IPS-18a (cell line): ENCODE measurements at regions not wholly inside any gene's neighbourhood (a gene's known extent, or its start where the extent isn't known, plus 50 kb on each side); places are given as distances from the start of the nearest gene placed in this dataset.

Source experiments
- H3K27ac ChIP-seq: one replicate; pipeline ENCODE4 v1.5.1; 2013; ENCODE audit warnings: low read length
- H3K27me3 ChIP-seq: one replicate; pipeline ENCODE4 v1.6.1; 2013; ENCODE audit warnings: mild to moderate bottlenecking, low read length; ENCODE audit not compliant: control insufficient read depth, insufficient read depth
- H3K36me3 ChIP-seq: one replicate; pipeline ENCODE4 v1.6.1; 2013; ENCODE audit warnings: low read depth, low read length; ENCODE audit not compliant: control insufficient read depth
- H3K4me1 ChIP-seq: one replicate; pipeline ENCODE4 v1.6.1; 2013; ENCODE audit warnings: low read depth, low read length; ENCODE audit not compliant: control insufficient read depth
- H3K4me3 ChIP-seq: one replicate; pipeline ENCODE4 v1.5.1; 2013; ENCODE audit warnings: low read length
- H3K9ac ChIP-seq: one replicate; pipeline ENCODE4 v1.6.1; 2013; ENCODE audit warnings: mild to moderate bottlenecking, low read length, moderate library complexity
- H3K9me3 ChIP-seq: one replicate; pipeline ENCODE4 v1.6.1; 2013; ENCODE audit warnings: low read depth, low read length; ENCODE audit not compliant: control insufficient read depth

DNA sequence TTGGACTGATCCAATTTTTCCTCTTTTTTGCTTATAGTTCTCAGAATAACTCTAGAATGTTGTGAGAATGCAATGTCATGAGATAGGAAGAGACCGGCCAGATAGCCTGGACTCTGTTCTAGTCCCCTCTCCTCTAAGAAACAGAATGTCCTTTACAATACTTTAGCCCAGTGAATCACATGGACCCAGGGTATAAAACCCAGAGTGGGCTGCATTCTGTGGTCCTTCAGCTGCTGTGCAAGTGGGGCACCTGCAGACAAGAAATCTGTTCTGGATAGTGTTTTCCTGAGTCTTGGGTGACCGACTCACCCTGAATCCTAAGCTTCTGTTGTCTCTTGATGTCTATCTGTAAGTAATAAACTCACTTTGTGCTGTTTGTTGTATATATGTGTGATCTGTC, 368.6 kb upstream of the DPH6 start:
- Histone ChIP-seq H3K9ac (no peak overlapping the region), H3K9me3 (no peaks in the 10 kb centered on the region), H3K4me1 (no peaks in the 10 kb centered on the region), H3K27ac (no peak overlapping the region), H3K4me3 (no peak overlapping the region), H3K36me3 (no peaks in the 10 kb centered on the region), H3K27me3 (no peaks in the 10 kb centered on the region)

DNA sequence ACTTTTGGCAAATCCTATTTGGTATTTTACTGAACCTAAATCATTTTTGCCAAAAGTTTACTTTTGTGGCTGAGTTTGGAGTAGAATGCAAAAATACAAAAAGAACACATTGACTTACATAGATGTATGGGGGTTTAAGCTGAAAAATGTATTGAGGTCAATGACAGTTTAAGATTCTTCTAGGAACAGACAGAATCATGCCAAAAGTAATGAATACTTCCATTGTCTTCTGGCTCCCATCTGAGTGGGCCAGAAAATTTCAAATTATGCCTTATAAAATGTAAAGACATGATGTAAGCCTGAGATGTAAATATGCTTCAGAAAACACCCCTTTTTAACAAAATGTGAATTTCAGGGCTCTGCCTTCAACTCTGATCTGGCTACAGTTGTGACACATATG, 375.1 kb upstream of the DPH6 start:
- Histone ChIP-seq H3K36me3 (no peaks in the 10 kb centered on the region), H3K9ac (no peak overlapping the region)

DNA sequence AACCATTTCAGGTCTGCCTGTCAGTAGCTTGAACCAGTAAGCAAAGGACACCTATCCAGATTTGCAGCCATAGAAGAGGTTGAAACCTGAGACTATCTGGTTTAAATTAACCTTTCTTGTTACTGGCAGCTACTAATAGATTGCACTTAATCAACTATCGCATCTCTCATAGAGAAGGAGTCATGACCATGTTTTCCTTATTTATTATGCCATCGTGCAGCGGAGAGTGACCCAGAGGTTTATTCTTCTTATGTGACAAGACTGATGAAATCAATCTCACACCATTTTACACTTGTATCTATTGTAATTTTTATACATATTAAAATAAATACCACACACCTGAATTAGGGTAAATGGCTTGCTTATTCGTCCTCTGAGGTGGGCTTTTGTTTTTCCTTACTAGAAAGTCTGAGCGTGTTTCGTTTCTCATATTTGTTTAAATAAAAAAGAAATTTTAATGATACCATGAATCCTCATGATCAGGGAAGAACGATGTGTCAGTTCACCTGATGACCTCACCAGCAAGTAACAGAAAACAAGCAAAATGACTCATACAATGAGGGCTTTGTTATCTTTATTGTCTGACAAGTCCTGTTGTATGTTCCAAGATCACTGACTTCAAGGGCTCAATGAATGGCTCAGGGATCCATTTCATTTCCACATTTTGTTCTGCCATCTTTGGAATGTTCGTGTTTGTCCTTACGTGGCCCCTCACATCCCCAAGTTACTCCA, 379.5 kb upstream of the DPH6 start:
- Histone ChIP-seq H3K27ac (no peak overlapping the region), H3K36me3 (no peaks in the 10 kb centered on the region), H3K27me3 (no peaks in the 10 kb centered on the region), H3K9ac (no peak overlapping the region), H3K4me1 (no peaks in the 10 kb centered on the region), H3K9me3 (no peaks in the 10 kb centered on the region), H3K4me3 (no peak overlapping the region)

More for the DNA sequence above, 375.1 kb upstream of the DPH6 start:
- Histone ChIP-seq H3K27ac (no peak overlapping the region), H3K27me3 (no peaks in the 10 kb centered on the region), H3K9me3 (no peaks in the 10 kb centered on the region), H3K4me3 (no peak overlapping the region), H3K4me1 (no peaks in the 10 kb centered on the region)

DNA sequence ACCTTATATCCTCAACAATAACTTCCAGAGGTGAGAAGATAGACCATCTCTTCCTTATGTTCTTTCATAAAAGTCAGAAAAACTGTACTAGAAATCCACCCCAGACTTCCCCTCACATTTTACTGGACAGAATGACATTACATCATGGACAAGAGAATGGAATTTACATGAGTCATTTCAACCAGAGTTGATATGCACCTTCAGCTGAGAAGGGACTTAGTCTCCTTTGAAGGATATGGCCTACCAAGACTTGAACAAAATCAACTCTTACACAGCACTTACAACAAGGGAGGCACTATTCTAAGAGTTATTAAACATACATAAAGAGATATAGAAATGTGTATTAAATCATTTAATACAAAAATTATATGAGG, 380.0 kb upstream of the DPH6 start:
- Histone ChIP-seq H3K27me3 (no peaks in the 10 kb centered on the region), H3K4me3 (no peak overlapping the region), H3K36me3 (no peaks in the 10 kb centered on the region), H3K9ac (no peak overlapping the region), H3K4me1 (no peaks in the 10 kb centered on the region), H3K27ac (no peak overlapping the region), H3K9me3 (no peaks in the 10 kb centered on the region)

DNA sequence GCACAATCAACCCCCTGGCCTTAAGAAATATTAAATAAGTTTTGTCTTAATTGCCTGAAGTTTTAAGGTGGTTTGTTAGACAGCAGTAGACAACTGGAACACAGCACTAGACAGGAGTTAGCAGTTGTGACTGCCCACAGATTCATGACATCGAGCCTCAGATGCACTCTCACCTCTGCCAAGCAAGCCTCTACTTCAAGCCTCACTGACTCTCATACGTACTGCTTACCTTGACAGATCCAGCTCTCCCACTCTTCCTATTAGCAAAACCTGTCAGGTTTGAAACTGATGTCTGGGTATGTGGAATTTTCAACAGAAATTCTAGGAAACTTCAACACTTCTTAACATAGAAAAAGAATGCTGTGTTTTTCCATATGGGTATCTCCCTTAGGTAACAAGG, 382.9 kb upstream of the DPH6 start:
- no peaks in the 10 kb centered on the region for H3K27me3 ChIP-seq
- H3K27ac ChIP-seq = no peak overlapping the region
- H3K9me3 ChIP-seq = no peaks in the 10 kb centered on the region
- no peaks in the 10 kb centered on the region for H3K4me1 ChIP-seq
- no peak overlapping the region for H3K4me3 ChIP-seq
- no peaks in the 10 kb centered on the region for H3K36me3 ChIP-seq
- H3K9ac ChIP-seq = no peak overlapping the region

DNA sequence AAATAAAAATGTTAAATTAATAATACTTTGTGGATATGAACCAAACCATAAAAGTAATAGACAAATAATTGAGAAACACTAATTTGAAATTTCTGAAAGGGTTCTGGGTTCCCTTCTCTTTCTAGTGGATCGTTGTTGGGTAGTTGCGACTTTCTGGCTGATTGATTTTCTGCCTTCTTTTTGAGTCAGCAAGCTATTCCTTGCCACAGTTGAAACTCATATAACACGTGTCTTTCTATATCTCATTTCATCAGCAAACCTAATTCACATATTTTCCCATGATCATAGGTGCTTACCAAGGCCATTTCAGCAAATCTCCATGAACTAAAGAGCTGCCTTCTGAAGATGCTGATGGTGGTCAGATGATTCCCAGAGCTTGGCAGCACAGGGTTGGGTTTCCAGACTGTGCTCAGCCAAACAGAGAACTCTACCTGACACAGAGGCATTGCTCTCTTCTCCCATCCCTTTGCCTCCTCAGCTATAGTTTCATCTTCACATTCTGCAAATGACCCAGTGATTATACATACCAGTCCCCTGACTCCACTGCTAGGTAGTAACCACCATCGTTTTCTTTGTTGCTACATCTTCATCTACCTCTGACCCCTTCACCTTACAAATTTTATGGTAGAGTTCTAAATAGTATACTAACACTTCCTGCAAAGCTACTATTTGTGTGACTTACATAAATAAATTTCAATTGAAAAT, 383.9 kb upstream of the DPH6 start:
- Histone ChIP-seq H3K36me3 (no peaks in the 10 kb centered on the region), H3K4me3 (no peak overlapping the region), H3K4me1 (no peaks in the 10 kb centered on the region), H3K27me3 (no peaks in the 10 kb centered on the region), H3K9me3 (no peaks in the 10 kb centered on the region), H3K27ac (no peak overlapping the region), H3K9ac (no peak overlapping the region)

DNA sequence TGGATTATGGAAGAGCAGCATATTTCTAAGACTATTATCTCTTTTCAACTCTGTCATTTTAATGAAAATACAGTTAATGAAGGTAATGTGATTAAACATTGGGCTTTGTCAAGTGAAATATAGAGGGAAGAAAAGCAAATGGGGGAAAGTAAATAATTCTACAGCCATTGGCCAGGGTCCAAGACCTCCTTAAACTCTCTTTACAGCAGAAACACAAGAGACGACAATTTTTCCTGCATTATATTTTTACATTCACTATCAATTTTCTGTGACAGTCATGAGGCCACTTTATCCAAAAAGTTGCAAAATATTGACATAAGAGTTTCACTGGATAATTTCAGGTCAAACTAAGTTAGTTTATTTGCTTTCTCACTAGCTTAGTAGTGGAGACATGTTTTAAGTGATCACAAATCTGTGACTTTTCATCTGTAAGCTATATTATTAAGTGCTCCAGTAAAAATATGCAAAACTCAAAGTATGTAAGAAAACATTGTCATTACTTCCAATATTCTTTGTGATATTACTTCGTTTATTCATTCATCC, 385.9 kb upstream of the DPH6 start:
- Histone ChIP-seq H3K27ac (no peak overlapping the region), H3K4me3 (no peak overlapping the region), H3K9me3 (no peaks in the 10 kb centered on the region)

DNA sequence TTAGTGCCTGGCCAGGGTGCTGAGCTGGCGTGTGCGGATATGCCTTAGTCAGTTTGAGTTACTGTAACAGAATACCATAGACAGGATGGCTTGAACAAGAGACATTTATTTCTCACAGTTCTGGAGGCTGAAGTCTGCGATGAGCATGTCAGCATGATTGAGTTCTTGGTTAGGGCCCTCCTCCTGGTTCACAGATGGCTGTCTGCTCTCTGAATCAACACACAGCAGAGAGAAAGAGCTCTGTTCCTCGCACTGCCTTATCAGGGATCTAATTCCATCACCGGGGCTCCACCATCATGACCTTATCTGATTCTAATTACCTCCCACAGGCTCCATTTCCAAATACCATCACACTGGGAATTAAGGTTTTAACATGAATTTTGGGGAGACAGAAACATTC, 386.6 kb upstream of the DPH6 start:
- H3K9ac ChIP-seq = no peak overlapping the region
- H3K27me3 ChIP-seq = no peaks in the 10 kb centered on the region
- no peaks in the 10 kb centered on the region for H3K36me3 ChIP-seq
- H3K9me3 ChIP-seq = no peaks in the 10 kb centered on the region
- no peak overlapping the region for H3K4me3 ChIP-seq
- no peak overlapping the region for H3K27ac ChIP-seq
- H3K4me1 ChIP-seq = no peaks in the 10 kb centered on the region

More for the DNA sequence above, 385.9 kb upstream of the DPH6 start:
- Histone ChIP-seq H3K4me1 (no peaks in the 10 kb centered on the region), H3K9ac (no peak overlapping the region), H3K36me3 (no peaks in the 10 kb centered on the region), H3K27me3 (no peaks in the 10 kb centered on the region)

DNA sequence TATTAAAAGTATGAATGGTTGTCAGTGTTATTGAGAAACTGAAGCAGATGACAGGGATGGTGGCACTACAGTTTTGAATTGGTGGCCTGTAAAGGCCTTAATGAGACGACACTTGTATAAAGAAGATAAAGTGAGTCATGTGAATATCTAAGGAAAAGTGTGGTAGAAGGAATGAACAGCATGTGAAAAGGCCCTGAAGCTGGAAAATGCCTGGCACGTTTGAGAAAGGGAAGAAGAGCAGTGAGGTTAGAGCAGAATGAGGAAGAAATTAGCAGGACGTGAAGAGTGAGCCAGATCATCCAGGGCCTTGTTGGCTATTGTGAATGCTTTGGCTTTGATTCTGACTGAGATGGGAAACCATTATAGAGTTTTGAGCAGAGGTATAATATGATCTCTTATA, 387.6 kb upstream of the DPH6 start:
- Histone ChIP-seq H3K36me3 (no peaks in the 10 kb centered on the region), H3K4me1 (no peaks in the 10 kb centered on the region), H3K4me3 (no peak overlapping the region), H3K9ac (no peak overlapping the region), H3K9me3 (no peaks in the 10 kb centered on the region), H3K27me3 (no peaks in the 10 kb centered on the region), H3K27ac (no peak overlapping the region)

DNA sequence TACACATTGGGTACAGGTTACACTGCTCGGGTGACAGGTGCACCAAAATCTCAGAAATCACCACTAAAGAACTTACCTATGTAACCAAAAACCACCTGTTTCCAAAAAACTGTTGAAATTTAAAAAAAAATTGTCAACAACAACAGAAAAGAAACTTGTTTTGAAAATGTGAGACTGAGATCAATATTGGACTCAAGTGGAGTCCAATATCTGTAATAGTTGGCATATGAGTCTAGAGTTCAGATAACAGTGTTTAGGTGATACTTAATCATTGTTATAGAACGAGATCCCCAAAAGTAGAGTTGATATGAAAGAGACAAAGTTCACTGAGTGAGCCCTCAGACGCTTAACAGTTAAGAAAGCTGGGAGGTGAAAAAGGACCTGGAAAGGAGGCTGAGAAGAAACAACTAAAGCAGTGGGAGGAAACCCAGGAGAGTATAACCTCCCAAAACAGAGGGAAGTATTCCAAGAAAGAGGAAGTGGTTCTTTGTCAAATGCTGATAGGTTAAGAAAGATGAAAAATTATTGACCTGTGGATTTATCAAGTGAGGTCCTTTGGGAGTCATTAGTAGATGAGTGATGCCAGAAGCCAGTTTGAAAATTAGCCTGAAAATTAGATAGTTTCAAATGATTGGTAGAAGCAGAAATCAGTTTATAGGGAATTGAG, 388.6 kb upstream of the DPH6 start:
- no peak overlapping the region for H3K4me3 ChIP-seq
- no peak overlapping the region for H3K27ac ChIP-seq
- no peak overlapping the region for H3K9ac ChIP-seq
- no peaks in the 10 kb centered on the region for H3K27me3 ChIP-seq
- no peaks in the 10 kb centered on the region for H3K9me3 ChIP-seq
- H3K36me3 ChIP-seq = no peaks in the 10 kb centered on the region
- H3K4me1 ChIP-seq = no peaks in the 10 kb centered on the region

DNA sequence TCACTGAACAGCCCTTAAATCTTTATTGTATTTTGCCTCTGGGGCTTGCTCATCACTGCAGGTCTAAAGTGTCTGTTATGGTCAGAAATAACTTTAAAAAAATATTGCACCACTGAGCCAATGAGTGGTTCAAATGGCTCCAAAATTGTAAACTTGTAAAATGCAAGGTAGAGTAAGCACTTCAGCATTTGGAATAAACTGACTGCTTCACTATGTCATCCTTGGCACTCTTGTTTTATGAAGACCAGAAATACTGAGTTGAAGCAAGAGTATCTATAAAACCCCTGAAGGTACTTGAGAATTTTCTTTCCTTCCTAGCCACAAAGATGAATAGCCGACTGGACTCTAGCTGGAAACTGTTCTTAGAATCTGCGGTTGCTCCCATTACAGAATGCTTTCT, 390.3 kb upstream of the DPH6 start:
- H3K4me1 ChIP-seq = no peaks in the 10 kb centered on the region
- H3K27ac ChIP-seq = no peak overlapping the region
- no peak overlapping the region for H3K9ac ChIP-seq
- no peak overlapping the region for H3K4me3 ChIP-seq
- no peaks in the 10 kb centered on the region for H3K9me3 ChIP-seq
- no peaks in the 10 kb centered on the region for H3K36me3 ChIP-seq
- H3K27me3 ChIP-seq = no peaks in the 10 kb centered on the region
